Erythroblast (primary cell): ENCODE measurements at regions not wholly inside any gene's neighbourhood (a gene's known extent, or its start where the extent isn't known, plus 50 kb on each side); places are given as distances from the start of the nearest gene placed in this dataset.

Experiments used
- GATA1 ChIP-seq: IDR thresholded peaks from 2 replicates; pipeline ENCODE4 v1.6.1; 2011; ENCODE audit warnings: low read depth, mild to moderate bottlenecking, control low read depth, low read length, moderate library complexity
- POLR2A ChIP-seq: IDR thresholded peaks from 2 replicates; pipeline ENCODE4 v1.6.1; 2011; ENCODE audit warnings: mild to moderate bottlenecking, low read length

DNA sequence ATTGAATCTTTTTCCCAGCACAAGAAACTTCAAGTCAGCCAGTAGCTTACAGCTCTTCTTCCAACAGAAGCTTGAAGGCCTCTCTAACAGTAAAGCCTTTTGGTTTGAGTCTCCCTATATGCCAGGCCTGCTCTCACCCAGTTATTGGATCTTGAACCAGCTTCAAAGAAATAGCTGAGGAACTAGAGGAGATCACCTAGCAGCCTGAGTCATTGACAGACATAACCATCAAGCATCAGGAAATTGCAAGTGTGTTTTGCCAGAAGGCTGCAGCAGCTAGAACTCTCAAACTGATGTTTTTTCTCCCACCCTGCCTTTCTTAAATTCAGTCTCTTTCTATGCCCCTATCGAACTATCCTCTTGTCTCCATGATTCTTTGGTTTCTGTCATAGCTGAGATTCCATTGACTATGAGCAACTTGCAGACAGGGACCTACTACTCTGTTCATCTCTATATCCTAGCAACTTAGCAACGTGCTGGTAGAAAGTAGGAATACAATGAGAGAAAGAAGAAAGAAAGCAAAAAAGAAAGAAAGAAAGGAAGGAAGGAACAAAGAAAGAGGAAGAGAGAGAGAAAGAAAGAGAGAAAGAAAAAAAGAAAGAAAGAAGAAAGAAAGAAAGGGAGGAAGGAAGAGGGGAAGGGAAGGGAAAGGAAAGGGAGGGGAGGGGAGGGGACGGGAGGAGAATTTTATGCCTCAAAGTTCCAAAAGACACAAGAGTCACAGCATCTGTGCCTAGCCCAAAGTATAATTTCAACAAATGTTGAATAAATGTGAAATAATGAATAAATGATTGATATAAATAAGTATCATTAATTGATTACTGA is 60.0 kb upstream of the FGGY start:
- no peak for TF ChIP-seq POLR2A
- TF ChIP-seq GATA1, result no peak
